GM12878 (cell line): ENCODE measurements at regions not wholly inside any gene's neighbourhood (a gene's known extent, or its start where the extent isn't known, plus 50 kb on each side); places are given as distances from the start of the nearest gene placed in this dataset.

Source experiments
- BHLHE40 ChIP-seq, 2 experiments: fragments of 450-650 bp in 1 of 2; IDR thresholded peaks; 2 replicates each; pipeline ENCODE4 v1.6.1; 2011 to 2017; ENCODE audit warnings: low read depth in 2 of 2, borderline replicate concordance in 1 of 2, improper control_type of control experiment in 1 of 2, low read length in 1 of 2, mild to moderate bottlenecking in 1 of 2
- CEBPB ChIP-seq, 2 experiments: fragments of 150-350 bp in 1 of 2; IDR thresholded peaks; 2 replicates each; pipeline ENCODE4 v1.6.1; 2012 to 2014; ENCODE audit warnings: low read depth in 2 of 2, low read length in 2 of 2, borderline replicate concordance in 1 of 2, inconsistent platforms in 1 of 2
- ETV6 ChIP-seq, 2 experiments: fragments of 450-650 bp in 1 of 2; IDR thresholded peaks in 1 of 2; conservative IDR thresholded peaks in 1 of 2; 2 replicates each; pipeline ENCODE4 v1.6.1; 2014; ENCODE audit warnings: antibody characterized with exemption in 1 of 2, borderline replicate concordance in 1 of 2, low read depth in 1 of 2, mild to moderate bottlenecking in 1 of 2, moderate library complexity in 1 of 2
- GATAD2B ChIP-seq: fragments of 450-650 bp; conservative IDR thresholded peaks from 2 replicates; pipeline ENCODE4 v1.6.1; 2017; ENCODE audit warnings: low read depth, mild to moderate bottlenecking, moderate library complexity
- HDAC2 ChIP-seq: fragments of 200-600 bp; sonication (generic); IDR thresholded peaks from 2 replicates; pipeline ENCODE4 v1.6.1; 2017
- JUND ChIP-seq: IDR thresholded peaks from 2 replicates; pipeline ENCODE4 v1.6.1; 2012; ENCODE audit warnings: low read depth, mild to moderate bottlenecking, low read length, improper control_type of control experiment, moderate library complexity
- SIN3A ChIP-seq: IDR thresholded peaks from 2 replicates; pipeline ENCODE4 v1.6.1; 2012; ENCODE audit warnings: low read depth, low read length, improper control_type of control experiment
- SMARCA5 ChIP-seq: fragments of 450-650 bp; IDR thresholded peaks from 2 replicates; pipeline ENCODE4 v1.6.1; 2017; ENCODE audit warnings: mild to moderate bottlenecking
- TAF1 ChIP-seq: IDR thresholded peaks from 2 replicates; pipeline ENCODE4 v1.6.1; 2011; ENCODE audit warnings: mild to moderate bottlenecking, low read depth, low read length, borderline replicate concordance
- TCF7 ChIP-seq: IDR thresholded peaks from 2 replicates; pipeline ENCODE4 v1.6.1; 2014; ENCODE audit warnings: antibody characterized with exemption, borderline replicate concordance
- ZSCAN29 ChIP-seq: fragments of 450-650 bp; IDR thresholded peaks from 2 replicates; pipeline ENCODE4 v1.6.1; 2017; ENCODE audit warnings: mild to moderate bottlenecking, moderate library complexity
- TF ChIP-seq, protein P1 (sequence below), 3 experiments: IDR thresholded peaks in 2 of 3; conservative IDR thresholded peaks in 1 of 3; 2 replicates each; pipeline ENCODE4 v1.5.1; 2011; ENCODE audit warnings: low read depth in 3 of 3, low read length in 3 of 3, mild to moderate bottlenecking in 3 of 3, control low read depth in 2 of 3, moderate library complexity in 2 of 3, inconsistent platforms in 1 of 3, mixed read lengths in 1 of 3; ENCODE audit not compliant: control insufficient read depth in 2 of 3, insufficient read depth in 1 of 3; ENCODE audit errors: extremely low read depth in 1 of 3

DNA sequence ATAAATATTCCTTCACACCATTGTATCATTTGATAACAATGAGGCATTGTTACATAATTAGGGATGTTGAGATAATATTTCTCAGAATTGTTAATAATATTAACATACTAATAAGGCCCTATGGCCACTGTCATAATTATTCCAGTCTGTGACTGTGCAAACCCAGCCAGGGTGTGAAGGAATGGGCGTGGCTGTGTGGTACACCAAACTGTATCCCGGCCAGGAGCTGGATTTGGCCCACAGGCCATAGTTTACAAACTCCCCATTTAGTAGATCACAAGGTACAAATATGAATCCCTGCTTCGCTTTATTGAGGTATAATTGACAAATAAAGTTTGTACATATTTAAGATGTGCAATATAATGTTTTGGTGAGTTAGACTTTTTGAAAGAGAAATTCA lies 894.7 kb downstream of the C6orf118 start:
- TF ChIP-seq ETV6 (conservative IDR thresholded peaks at IDR 0.05 in 1 of 2, IDR thresholded peaks at IDR 0.05 in 1 of 2; ENCODE audit: borderline replicate concordance in 1 of 2, low read depth in 1 of 2) = no peak
- TF ChIP-seq ZSCAN29 = no peak
- no peak for TF ChIP-seq BHLHE40 (IDR thresholded peaks at IDR 0.05; ENCODE audit: borderline replicate concordance in 1 of 2, low read depth in 2 of 2, low read length in 1 of 2)
- TF ChIP-seq GATAD2B = no peak
- no peak for TF ChIP-seq TCF7
- TF ChIP-seq, protein P1, sequence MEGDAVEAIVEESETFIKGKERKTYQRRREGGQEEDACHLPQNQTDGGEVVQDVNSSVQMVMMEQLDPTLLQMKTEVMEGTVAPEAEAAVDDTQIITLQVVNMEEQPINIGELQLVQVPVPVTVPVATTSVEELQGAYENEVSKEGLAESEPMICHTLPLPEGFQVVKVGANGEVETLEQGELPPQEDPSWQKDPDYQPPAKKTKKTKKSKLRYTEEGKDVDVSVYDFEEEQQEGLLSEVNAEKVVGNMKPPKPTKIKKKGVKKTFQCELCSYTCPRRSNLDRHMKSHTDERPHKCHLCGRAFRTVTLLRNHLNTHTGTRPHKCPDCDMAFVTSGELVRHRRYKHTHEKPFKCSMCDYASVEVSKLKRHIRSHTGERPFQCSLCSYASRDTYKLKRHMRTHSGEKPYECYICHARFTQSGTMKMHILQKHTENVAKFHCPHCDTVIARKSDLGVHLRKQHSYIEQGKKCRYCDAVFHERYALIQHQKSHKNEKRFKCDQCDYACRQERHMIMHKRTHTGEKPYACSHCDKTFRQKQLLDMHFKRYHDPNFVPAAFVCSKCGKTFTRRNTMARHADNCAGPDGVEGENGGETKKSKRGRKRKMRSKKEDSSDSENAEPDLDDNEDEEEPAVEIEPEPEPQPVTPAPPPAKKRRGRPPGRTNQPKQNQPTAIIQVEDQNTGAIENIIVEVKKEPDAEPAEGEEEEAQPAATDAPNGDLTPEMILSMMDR (IDR thresholded peaks at IDR 0.05 in 2 of 3, conservative IDR thresholded peaks at IDR 0.05 in 1 of 3; ENCODE audit: control insufficient read depth in 2 of 3, extremely low read depth in 1 of 3, insufficient read depth in 1 of 3, low read depth in 3 of 3, low read length in 3 of 3) = no peak
- TF ChIP-seq JUND = no peak
- TF ChIP-seq TAF1 = no peak
- TF ChIP-seq HDAC2 = no peak
- no peak for TF ChIP-seq SIN3A
- TF ChIP-seq SMARCA5 = no peak
- TF ChIP-seq CEBPB (IDR thresholded peaks at IDR 0.05; ENCODE audit: borderline replicate concordance in 1 of 2, low read depth in 2 of 2, low read length in 2 of 2) = no peak
